GM11168 (cell line): ENCODE measurements at regions not wholly inside any gene's neighbourhood (a gene's known extent, or its start where the extent isn't known, plus 50 kb on each side); places are given as distances from the start of the nearest gene placed in this dataset.
"Not testable (repeated sequence)": the region's sequence is repeated elsewhere in the genome, so short reads cannot be mapped to it uniquely, and the experiment has no call there.

ENCODE experiments used
- in situ Hi-C: fragments of 300-500 bp; cut with MboI; formaldehyde crosslinking; loops from one replicate; pipeline ENCODE4 v1.12.0; 2022; ENCODE audit warnings: low sequenced_read_pairs; ENCODE audit not compliant: unreplicated experiment

DNA sequence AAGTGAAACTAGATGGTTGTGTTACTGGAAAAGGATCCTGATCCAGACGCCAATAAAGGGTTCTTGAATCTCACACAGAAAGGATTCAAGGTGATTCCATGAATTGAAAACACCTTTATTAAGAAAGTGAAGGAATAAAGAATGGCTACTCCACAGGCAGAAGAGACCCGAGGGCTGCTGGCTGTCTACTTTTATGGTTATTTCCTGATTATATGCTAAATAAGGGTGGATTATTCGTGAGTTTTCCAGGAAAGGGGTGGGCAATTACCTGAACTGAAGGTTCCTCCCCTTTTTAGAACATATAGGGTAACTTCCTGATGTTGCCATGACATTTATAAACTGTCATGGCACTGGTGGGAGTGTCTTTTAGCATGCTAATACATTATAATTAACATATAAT is 50.9 kb upstream of the WARS2 start:
- in situ Hi-C loops: no loop called here

DNA sequence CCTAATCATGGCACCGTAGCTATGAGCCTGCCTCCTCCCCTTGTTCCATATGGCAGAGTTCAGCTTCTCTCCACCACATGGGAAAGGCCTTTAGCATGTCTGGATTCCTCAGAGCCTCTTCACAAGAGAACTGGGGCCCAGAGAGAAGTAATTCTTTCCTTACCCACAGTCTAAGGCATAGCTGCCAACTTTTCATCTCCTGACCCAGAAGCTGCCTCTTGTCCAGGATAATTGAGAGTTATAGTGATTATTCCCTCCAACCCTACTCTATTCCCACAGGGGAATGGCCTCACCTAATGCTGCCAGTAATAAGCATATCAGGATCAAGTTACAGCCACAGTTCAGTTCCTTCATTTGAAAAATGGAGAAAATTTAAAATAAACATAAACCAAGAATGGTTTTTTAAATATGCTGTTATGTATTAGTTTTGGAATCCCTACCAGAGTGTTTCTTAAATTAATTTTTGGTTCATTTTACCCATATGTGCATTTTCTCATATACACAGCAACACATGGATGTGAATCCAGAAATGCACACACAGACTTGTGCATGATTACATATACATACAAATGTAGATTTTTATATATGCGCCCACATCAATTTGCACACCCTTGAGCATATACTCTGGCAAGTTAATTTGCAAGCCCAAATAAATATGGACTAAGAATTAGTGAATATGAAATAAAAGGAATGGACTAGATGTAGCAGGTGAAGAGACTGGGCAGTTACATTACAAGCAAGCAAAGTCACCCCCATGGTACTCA is 63.9 kb upstream of the WARS2 start:
- in situ Hi-C loops: no loop called here

DNA sequence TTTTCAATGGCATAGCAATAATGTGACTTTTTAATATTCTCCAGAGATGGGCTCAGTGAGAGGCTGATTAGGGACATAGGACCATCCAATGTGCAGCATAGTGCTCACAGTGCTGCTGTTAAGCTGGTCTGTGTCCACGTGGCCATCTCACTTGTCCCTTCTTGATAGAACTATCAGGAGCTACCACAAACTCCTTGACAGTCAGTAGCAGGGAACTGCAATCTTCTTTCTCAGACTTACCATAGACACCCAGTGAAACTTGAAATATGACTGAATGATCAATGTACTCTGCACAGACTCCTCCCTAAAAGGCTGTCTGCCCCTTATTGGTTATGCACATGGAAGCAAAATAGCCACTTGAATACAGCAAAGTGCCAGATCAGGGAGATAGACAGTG is 64.5 kb upstream of the WARS2 start:
- in situ Hi-C loops: no loop called here

DNA sequence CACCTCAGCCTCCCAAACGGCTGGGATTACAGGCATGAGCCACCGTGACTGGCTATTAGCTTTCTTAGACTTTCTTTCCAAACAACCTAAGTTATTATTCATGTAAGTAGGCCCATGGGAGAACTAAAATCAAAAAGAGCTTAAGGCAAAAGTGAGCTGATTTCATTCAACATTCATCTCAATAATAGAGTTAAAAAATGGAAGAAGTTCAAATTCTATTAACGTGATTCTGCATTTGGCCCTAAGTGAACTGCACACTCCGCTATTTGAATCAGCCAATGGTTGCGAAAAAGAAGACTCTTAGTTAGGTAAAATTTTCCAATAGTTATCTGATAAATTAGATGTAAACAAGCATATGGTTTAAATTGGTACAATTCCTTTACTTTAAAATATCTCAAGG is 68.6 kb upstream of the WARS2 start:
- in situ Hi-C loops: no loop called here

DNA sequence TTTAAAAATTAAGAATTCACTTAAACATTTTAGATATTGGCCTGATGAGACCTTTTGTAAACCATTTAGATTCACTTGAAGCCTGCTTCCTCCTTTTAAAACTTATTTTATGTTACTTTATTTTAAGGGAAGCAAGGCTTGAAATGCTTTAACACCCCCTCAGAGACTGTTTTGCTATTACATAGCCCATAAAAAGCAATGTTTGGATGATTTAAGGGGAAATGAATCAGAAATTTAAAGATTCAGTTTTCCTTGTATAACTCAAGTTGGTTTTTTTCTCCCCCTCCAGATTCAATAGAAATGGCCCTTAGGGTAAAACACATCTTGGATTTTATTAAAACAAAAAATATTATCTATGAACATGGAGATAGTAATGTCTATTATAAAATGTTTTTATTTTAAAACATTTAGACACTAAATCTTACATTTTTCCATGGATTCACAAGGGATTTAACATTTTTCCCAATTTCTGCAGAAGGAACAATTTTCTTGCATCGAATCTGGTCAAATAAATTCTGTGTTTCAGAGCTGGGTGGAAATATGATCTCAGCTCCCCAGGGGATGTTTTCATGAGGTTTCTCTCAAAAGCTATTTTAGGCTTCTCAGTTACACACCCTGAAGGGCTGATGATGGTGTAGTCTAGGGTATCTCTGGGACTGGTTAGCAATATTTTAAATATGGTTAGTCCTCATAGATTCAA is 69.3 kb upstream of the WARS2 start:
- in situ Hi-C loops: no loop called here

DNA sequence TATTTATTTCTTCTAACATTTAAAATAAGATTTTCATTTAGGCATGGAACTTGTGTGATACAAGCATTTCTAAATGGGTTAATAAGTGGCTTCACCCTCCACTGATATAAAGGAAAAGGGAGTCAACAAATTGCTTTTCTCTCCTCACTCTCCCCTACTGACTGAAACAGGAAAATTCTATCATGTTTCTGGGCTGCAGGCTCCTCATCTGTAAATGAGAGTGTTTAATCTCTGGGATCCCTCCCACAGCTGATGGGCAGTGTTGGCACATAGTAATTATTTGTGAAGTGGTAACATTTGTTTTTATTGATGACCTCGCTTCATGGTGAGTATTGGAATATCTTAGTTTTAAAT is 69.8 kb upstream of the WARS2 start:
- in situ Hi-C loops: no loop called here

DNA sequence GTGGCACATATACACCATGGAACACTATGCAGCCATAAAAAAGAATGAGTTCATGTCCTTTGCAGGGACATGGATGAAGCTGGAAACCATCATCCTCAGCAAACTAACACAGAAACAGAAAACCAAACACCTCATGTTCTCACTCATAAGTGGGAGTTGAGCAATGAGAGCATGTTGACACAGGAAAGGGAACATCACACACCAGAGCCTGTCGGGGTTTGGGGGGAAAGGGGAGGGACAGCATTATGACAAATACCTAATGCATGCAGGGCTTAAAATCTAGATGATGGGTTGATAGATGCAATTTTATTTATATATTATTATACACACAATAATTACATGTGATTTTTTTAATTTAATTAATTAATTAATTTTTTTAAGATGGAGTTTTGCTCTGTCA is 72.8 kb upstream of the WARS2 start:
- in situ Hi-C loops: not testable (repeated sequence)

DNA sequence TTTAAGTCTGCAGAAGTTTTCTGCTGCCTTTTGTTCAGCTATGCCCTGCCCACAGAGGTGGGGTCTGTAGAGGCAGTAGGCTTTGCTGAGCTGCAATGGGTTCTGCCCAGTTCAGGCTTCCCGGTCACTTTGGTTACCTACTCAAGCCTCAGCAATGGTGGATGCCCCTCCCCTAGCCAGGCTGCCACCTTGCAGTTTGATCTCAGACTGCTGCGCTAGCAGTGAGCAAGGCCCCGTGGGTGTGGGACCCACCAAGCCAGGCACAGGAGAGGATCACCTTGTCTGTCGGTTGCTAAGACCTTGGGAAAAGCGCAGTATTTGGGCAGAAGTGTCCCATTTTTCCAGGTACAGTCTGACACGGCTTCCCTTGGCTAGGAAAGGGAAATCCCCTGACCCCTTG is 74.5 kb upstream of the WARS2 start:
- in situ Hi-C loops: not testable (repeated sequence)

DNA sequence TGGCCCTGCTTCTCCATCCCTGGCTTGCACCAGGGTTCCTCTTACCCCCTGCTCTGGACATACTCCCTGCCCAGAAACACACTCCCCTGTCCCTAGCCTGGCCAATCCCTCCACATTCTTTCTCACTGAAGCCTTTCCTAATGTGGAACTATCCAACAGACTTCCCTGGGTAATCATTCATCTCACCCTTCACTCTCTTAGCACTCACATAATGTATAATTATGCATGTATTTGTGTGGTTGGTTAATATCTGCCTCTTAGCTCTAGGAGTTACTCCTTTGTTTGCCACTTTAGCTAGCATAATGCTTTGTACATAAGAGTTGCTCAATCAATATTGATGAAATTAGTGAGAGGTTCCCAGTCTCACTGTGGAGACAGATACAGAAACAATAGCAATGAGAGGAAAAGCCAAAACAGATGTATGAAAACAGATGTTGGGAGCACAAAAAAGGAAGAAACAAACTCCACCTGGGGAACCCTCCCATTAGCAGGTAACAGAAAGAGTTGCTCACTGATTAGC is 76.9 kb upstream of the WARS2 start:
- in situ Hi-C loops: no loop called here

DNA sequence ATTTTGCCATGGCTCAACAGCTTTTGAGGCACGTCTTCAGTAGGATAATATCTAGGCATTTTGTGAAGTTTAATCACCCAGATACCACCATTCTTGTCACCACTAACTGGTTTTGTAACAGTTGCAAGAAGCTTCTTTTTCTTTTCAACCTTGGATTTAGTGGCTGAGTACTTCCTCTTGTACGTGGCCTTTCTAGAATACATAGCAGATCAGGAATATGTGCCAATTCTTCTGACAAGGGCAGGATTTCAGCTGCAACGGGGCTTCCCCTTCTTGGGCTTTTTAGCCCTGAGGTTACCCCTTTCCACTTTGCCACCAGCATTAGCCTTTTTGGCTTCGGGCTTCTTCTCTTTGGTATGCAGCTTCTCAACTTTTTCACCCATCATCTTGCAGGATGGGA is 79.3 kb upstream of the WARS2 start:
- in situ Hi-C loops: no loop called here

DNA sequence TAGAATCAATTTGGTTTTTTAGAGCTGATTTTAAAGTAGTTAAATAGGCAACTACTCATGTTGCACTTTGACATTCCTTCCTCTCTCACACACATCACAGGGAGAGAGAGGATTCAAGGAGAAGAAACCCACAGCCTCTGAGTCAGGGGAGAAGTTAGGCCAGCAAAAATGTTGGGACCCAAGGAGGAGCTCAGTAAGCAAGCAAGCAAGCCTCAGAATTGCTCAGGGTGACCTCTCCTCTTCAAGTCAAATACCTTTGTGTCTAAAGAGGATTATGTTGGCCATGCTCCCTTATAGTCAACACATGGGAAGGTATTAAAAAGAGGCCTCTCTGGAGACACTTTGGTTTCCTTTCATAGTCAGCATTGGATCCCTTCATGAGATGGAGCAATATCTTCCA is 80.5 kb upstream of the WARS2 start:
- in situ Hi-C loops: no loop called here

DNA sequence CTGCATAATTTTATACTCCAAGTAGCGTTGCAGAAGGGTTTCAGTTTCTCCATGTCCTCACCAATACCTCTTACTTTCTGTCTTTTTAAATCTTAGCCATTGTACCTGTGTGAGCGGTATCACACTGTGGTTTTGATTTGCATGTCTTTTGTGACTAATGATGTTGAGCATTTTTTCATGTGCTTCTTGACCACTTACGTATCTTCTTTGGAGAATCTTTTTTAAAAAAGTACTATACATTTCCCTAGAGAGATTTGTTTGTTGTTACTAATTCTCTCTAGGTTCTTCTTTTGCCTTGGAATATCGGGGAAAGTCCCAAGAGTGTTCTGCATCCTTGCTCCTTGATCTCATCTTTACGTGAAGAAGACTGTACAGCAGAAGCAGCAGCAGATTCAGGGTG is 81.8 kb upstream of the WARS2 start:
- in situ Hi-C loops: no loop called here

DNA sequence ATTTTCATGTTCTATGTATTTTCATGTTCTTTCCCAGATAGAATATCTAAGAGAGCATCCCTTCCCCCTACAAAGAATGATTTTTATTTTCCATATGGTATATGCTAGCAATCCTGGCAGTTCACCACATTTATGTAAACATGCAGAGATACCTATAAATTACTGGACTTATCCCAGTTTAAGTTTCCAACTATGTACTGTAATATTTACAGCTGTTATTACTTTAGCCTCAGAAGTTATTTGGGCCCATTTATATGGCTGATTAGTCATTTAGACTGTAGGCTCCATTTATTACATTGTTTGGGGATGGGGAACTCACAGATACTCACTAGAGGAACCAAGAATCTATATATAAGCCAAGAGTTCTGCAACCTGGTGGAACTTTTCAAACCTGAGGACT is 84.8 kb upstream of the WARS2 start:
- in situ Hi-C loops: no loop called here

DNA sequence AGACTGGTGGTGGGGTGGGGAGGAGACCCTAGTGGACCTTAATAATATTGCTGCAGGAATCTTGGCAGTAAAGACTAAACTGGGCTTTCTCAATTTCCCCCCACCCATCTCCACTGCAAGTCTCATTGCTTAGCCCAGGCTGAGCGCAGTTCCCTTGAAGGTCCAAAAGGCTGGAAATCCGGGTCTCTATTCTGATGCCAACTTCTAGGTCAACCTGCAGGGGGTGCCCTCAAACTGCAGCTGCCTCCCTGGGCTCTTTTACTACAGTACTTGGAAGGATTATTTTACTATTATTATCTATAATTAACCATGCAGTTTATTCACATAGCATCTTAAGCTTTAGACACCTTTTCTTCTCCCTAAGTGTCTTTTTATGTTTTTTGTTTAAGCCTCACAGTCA is 85.4 kb upstream of the WARS2 start:
- in situ Hi-C loops: no loop called here

DNA sequence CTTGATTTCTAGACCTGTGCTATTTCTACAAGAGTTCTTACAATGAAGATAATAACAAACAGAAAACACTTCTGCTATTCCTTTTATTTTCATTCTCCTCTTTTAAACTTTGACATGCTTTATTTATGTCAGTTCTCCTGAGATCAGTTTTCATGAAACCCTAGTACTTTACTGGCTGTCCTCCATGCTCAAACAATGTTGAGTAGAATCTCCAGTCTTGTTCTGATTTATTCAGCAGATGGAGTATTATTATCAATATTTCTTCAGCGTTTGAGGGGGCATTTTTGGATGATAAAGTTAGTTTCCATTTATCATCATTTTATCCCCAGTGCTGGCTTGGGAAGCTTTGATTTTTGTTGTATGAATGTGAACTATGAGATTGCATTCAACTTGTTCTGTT is 85.9 kb upstream of the WARS2 start:
- in situ Hi-C loops: no loop called here

DNA sequence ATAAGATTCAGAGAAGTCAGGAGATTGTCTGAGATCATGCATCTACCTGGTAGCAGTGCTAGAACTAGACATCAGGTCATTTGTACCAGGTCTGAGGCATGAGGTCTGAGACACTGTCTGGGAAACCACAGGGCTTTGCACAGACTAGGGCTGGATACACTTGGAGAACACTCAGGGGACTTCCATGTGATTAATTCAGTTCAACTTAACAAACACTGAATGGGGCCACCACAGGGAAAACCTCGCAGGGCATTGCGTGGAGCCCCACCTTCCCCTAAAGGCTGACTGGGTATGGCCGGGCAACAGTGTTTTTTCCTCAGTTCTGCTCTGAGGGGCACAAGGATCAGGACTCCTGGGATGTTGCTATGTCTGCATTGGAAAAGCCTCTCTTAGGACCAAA is 86.5 kb upstream of the WARS2 start:
- in situ Hi-C loops: no loop called here

DNA sequence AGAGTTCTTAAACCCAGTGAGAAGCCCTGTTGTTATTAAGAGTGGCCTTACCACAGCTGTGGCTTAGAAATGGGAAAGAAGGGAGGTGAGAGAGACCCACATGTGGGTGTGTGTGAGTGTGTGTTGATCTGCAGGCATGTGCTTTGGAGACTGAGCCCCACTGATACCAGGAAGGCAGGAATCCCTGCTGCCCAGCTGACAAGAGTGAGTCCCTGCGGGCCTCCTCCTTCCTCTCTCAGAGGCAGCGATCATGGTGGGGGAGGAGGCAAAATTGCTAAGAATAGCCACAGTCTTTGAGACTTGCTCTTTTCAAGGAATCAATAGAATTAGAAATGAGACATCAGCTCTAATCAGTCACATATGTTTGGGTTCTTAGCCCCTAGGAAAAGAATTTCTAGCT is 87.0 kb upstream of the WARS2 start:
- in situ Hi-C loops: no loop called here

DNA sequence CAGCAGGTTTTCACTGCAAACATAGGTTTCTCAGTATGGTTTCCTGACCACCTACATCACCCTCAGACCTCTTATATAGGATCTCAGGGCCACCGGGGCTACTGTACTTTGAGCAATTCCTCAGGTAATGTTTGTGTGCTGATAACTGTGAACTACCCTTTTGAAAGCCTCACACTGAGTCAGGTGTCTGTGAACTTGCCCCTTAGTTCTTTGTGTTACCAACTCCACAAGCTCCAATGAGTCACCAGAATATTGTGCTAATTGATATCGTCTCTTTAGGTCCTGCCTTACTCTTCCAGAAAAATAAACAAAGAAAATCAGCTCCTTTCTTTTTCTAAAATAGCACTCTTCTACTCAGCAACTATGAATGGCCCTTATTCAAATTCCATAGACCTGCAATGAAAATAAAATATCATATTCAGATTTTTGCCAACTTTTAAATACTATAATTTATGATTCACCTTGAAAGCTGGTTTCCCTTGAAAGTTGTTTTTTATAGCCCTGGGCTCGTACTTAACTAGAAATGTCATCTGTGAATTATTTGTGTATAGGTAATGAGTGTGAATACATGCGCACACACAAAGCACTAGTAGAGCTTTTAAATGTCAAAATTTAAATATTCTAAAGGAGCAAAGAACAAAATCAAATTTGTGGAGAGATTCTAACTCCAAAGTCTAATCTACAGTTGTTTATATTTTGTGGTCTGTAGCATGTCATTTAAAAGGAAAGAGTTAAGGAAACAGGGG is 88.1 kb upstream of the WARS2 start:
- in situ Hi-C loops: no loop called here

DNA sequence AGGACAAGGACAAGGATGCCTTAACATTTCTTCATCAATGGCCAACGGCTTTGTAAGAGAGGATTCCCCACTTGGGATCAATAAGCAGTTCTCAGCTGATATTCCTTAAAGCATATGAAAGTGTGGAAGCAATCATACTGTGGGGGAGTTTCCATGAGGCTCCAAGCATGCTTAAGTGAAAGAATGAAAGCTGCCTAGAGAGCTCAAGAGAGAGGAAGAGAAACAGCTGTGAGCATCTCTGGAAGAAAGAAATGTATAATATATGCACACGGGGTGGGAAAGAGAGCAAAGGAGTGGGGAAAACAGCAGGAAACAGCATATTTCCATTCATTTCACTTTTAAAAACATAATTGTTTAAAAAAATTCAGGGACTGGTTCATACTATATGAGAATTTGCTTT is 94.7 kb upstream of the WARS2 start:
- in situ Hi-C loops: no loop called here

DNA sequence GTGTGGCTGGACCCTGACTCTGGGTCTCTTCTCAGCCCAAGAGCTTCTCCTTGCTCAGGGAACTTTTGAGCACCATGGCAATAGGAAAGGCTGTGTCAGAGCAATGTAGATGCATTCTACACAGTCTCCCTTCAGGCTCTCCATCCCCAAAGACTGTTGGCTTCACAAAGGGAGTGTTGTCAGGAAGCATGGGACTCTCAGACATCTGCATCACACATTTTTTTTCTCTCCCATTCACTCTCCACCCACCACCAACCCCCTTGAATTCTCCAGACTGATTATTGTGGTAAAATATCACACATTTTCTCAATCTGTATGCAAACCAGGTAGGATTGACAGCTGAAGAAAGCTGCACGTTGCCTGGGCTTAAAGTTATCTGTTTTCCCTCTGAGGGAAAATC is 105.4 kb upstream of the WARS2 start:
- in situ Hi-C loops: no loop called here

DNA sequence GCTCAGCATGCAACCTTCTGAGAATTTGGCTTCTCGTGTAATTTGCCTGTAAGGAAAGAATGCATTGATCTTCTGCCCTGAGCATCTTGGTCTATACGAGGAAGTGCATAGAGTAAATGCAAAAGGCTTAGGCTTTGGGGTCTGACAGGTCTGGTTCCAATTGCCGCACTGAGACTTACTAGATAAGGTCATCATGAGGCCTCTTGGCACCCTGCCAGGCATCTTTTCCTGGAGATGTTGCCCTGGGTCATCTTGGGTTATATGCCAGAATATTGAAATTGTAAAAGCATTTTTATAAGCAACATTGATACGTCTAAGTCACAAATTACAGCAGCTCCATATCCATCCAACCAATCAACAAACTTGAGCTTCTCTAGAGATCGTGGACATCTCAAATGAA is 108.8 kb upstream of the WARS2 start:
- in situ Hi-C loops: no loop called here
